SK-N-DZ (cell line): ENCODE measurements at regions not wholly inside any gene's neighbourhood (a gene's known extent, or its start where the extent isn't known, plus 50 kb on each side); places are given as distances from the start of the nearest gene placed in this dataset.
A peak's percentile ranks its signal among the peaks of the same experiment; 100 is the strongest.

Experiments used
- DNase-seq: peaks from one replicate; pipeline ENCODE4 v3.0.0-alpha.2; 2015; ENCODE audit warnings: low spot score

- DNase-seq = no peak
These were observed 440.0 kb upstream of the KIRREL3 start for GRCh38 chr11:127440616-127441015.

DNA sequence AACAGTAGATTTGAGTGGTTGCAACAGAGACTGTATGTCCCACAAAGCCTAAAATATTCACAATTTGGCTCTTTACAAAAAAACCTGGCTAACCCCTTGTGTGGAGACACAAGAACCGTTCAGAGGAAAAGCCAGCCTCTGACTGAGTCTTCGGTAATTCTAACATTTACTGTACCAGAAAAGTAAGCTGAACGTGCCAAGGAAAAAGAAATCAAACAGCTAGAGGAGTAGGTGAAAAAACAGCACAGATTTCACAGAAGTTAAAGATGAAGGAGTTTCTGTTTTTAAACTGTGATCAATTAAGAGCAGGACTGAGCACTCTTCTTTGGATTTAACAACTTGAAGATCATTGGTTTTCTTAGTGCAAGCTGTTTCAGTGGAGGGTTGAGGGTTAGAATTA, 424.7 kb upstream of the KIRREL3 start:
- no peak for DNase-seq

GRCh38 chr11:127424661-127425060, 424.1 kb upstream of the KIRREL3 start:
- no peak for DNase-seq

DNA sequence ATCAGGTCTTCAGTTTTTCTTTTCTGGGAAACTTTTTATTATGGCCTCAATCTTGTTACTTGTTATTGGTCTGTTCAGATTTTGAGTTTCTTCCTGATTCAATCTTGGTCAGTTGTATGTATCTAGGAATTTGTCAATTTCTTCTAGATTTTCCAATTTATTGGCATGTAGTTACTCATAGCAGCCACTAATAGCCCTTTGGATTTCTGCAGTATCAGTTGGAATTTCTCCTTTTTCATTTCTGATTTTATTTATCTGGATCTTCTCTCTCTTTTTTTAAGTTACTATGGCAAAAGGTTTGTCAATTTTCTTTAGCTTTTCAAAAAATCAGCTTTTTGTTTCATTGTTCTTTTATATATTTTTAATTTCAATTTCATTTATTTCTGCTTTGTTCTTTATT, 419.6 kb upstream of the KIRREL3 start:
- DNase-seq = no peak

GRCh38 chr11:127412722-127413380, 412.3 kb upstream of the KIRREL3 start:
- no peak for DNase-seq

DNA sequence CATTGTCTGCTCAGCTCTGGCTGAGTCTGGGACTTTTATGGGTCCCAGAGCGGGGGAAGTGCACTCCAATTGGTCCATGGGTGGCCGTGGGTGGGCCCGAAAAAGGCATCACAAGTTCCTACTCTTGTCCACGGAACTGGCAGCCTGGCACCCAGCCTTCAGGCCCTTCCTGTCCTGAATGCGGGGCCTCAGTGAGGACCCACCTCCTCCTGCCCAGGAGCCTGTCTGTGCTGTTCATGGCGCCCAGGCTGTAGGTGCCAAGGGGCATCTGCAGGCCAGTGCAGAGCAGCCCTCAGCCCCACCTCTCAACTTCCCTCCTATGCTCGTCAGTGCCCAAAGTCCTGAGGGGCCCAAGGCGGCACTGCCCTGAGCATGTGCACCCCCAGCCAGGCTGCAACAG, 411.7 kb upstream of the KIRREL3 start:
- DNase-seq = no peak

- DNase-seq = no peak
These were observed 410.7 kb upstream of the KIRREL3 start for GRCh38 chr11:127411283-127411682.

- no peak for DNase-seq
These were observed 394.5 kb upstream of the KIRREL3 start for GRCh38 chr11:127395034-127395433.

GRCh38 chr11:127393460-127393997, 393.0 kb upstream of the KIRREL3 start:
- no peak for DNase-seq

- no peak for DNase-seq
These were observed 392.0 kb upstream of the KIRREL3 start for GRCh38 chr11:127392575-127392974.

GRCh38 chr11:127390465-127390864, 389.9 kb upstream of the KIRREL3 start:
- no peak for DNase-seq

DNA sequence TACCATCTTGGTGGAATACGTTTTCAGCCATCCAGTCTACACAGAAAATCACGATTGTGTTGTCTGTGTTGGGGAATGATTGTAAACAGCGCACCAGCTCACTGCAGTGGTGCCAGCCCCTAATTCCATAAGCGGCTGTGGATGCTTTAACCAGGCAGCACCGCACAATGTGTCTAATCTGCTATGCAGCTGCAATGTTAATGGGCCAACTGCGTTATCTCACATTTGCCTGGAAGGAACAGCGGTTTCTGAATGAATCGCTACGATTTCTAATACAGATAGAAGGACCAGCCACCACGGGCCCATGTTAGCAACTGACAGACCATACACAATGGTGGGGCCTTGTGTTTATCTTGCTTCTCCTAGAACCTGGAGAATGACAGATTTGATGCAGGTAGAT, 384.5 kb upstream of the KIRREL3 start:
- peak; percentile 49 for DNase-seq

- DNase-seq = no peak
These were observed 382.5 kb upstream of the KIRREL3 start for GRCh38 chr11:127383026-127383425.

- no peak for DNase-seq
These were observed 380.7 kb upstream of the KIRREL3 start for GRCh38 chr11:127381247-127381646.

DNA sequence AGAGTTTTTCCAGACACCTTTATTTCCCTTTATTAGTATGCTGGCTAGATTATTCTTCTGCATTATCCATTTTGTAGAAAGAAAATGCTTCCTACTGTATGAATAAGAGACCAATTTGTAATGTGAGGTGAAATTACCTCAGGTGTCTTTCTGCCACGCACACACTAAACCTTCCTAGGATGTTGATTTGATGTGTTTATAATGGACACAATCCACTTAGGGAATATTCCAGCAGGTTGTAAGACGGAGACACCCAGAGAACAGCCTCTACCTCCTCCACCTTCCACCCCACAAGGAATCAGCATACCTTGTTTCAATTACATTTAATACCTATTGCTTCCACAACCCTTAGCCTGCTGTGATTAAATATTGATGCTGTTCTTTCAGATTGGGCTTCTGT, 379.1 kb upstream of the KIRREL3 start:
- DNase-seq = no peak

DNA sequence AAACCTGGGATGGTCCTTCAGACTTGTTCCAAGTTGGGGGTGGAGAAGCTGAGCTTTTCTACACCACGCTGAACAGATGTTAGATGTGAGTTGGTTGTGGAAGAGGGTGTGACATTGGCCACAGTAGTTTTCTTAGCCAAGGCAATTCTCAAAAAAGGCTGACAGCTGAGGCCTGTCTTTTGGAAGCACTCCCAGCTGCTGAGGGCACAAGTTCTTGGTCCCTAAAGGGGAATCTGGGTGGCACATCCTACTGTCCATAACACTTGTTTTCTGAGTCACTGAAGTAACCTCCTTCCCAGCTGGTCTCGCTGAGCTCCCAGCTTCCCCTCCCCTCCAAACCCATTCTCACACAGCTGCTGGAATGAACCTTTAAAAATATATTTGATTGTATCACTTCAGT, 375.7 kb upstream of the KIRREL3 start:
- DNase-seq = no peak

GRCh38 chr11:127369356-127369755, 368.8 kb upstream of the KIRREL3 start:
- no peak for DNase-seq

GRCh38 chr11:127362754-127363308, 362.3 kb upstream of the KIRREL3 start:
- no peak for DNase-seq

DNA sequence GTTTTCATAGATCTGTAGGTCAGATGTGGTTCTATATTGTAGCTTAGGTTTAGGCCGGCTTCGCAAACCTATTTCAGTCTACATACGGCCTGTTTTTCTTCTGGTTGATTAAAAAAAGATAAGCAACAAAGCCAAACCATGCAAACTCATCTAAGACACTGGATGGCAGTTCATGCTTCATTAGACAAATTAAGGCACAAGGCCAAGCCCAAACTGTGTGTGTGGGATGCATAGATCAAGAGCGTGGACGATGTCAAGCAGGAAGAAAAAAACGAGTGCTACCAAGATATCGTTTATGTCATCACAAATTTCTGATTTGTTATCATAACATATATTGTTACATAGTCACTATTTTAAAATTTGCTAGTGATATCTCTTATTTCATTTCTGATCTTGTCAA, 357.6 kb upstream of the KIRREL3 start:
- peak; percentile 1 for DNase-seq

- no peak for DNase-seq
These were observed 349.9 kb upstream of the KIRREL3 start for GRCh38 chr11:127350476-127350875.

DNA sequence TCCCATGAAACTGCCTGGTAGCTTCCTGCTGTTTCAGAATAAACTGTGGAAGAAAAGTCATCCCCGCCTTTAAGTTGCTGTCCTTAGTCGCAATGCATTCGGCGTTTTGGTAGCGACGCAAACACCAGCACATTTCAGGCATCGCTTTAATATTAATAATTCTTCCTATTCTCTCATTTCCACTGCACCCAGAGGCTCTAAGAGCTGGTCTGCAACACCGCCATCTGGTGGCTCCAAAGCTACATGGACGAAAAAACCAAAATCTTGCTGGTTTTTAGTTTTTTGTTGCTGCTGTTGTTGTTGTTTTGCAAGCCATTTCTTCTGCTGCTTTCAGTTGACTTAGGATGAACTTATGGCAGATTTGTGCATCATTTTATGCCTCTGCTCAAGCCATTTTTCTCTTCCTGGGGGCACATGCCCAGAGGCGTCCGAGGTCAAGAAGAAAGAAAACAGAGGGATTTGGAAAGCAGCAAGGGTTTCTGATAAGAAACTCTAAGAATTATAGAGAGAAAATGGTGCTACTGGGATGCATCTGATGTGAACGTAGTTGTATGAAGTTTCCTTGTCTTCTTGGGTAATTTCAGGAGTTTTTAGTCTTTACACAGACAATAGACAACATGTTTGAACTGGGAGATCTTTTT, 345.4 kb upstream of the KIRREL3 start:
- peak; percentile 7 for DNase-seq

DNA sequence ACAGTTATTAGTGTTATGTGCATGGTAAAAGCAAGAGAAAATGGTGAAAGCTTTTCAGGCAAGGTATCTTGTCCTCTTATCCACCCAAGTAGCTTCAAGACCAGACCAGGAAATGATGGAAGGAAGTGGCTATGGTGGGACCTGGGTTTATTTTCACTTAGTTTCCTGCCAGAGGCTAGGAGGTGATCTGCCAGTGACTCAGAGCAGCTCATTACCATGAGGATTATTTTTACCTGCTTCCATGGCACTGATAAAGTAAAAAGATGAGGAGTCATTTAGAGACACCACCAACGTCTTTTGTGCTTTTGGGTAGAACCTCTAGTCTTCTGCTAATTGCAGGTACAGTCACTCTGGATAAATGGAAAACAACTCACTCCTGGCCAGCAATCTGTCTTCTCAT, 339.9 kb upstream of the KIRREL3 start:
- no peak for DNase-seq

GRCh38 chr11:127339376-127339775, 338.8 kb upstream of the KIRREL3 start:
- DNase-seq = no peak
